Keratinocyte (primary cell): ENCODE measurements at regions not wholly inside any gene's neighbourhood (a gene's known extent, or its start where the extent isn't known, plus 50 kb on each side); places are given as distances from the start of the nearest gene placed in this dataset.

ENCODE experiments used
- EZH2 ChIP-seq: IDR thresholded peaks from one replicate; pipeline ENCODE4 v1.6.1; 2012; ENCODE audit warnings: inconsistent platforms, mild to moderate bottlenecking, low read length, moderate library complexity
- TF ChIP-seq, protein P1 (sequence below), 3 experiments: IDR thresholded peaks in 1 of 3; conservative IDR thresholded peaks in 1 of 3; optimal IDR thresholded peaks in 1 of 3; 2 replicates in 2 of 3; 3 replicates in 1 of 3; pipeline versions ENCODE3 to v1.5.1; 2011; ENCODE audit warnings: low read length in 3 of 3, mild to moderate bottlenecking in 3 of 3, moderate library complexity in 2 of 3, control low read depth in 1 of 3, inconsistent platforms in 1 of 3; ENCODE audit not compliant: insufficient read depth in 2 of 3; ENCODE audit errors: extremely low read depth in 1 of 3

GRCh38 chr1:164443166-164443565, 115.8 kb upstream of the PBX1 start:
- TF ChIP-seq EZH2, result no peak
- TF ChIP-seq, protein P1, sequence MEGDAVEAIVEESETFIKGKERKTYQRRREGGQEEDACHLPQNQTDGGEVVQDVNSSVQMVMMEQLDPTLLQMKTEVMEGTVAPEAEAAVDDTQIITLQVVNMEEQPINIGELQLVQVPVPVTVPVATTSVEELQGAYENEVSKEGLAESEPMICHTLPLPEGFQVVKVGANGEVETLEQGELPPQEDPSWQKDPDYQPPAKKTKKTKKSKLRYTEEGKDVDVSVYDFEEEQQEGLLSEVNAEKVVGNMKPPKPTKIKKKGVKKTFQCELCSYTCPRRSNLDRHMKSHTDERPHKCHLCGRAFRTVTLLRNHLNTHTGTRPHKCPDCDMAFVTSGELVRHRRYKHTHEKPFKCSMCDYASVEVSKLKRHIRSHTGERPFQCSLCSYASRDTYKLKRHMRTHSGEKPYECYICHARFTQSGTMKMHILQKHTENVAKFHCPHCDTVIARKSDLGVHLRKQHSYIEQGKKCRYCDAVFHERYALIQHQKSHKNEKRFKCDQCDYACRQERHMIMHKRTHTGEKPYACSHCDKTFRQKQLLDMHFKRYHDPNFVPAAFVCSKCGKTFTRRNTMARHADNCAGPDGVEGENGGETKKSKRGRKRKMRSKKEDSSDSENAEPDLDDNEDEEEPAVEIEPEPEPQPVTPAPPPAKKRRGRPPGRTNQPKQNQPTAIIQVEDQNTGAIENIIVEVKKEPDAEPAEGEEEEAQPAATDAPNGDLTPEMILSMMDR (optimal IDR thresholded peaks at IDR 0.05 in 1 of 3, IDR thresholded peaks at IDR 0.05 in 1 of 3, conservative IDR thresholded peaks at IDR 0.05 in 1 of 3; ENCODE audit: extremely low read depth in 1 of 3, insufficient read depth in 2 of 3, low read length in 3 of 3), result no peak
